ENCODE measurements at regions not wholly inside any gene's neighbourhood (a gene's known extent, or its start where the extent isn't known, plus 50 kb on each side); places are given as distances from the start of the nearest gene placed in this dataset.

DNA sequence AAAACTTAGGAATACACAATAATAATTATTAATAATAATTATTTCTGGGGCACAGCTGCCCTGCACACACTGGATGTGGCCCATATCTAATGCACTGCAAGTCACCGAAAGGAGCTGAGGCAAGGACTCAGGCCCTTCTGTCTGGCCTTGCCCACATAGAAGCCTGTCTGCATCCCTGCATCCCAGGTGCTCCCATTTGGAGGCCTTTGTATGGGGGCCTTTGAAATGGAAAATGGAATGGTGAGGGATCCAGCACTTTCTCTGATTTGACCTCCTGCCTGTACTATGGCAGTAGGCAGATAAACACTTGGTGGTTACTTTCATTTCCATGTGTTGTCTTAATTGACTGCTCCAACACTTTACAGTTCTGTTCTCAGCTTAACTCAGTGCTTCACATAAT is 75.7 kb upstream of the PTCHD4 start:
- H3K4me1 Mint-ChIP-seq (ENCODE audit: low read depth): no peaks in the 10 kb centered on the region
- TF ChIP-seq, protein P1, sequence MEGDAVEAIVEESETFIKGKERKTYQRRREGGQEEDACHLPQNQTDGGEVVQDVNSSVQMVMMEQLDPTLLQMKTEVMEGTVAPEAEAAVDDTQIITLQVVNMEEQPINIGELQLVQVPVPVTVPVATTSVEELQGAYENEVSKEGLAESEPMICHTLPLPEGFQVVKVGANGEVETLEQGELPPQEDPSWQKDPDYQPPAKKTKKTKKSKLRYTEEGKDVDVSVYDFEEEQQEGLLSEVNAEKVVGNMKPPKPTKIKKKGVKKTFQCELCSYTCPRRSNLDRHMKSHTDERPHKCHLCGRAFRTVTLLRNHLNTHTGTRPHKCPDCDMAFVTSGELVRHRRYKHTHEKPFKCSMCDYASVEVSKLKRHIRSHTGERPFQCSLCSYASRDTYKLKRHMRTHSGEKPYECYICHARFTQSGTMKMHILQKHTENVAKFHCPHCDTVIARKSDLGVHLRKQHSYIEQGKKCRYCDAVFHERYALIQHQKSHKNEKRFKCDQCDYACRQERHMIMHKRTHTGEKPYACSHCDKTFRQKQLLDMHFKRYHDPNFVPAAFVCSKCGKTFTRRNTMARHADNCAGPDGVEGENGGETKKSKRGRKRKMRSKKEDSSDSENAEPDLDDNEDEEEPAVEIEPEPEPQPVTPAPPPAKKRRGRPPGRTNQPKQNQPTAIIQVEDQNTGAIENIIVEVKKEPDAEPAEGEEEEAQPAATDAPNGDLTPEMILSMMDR (IDR thresholded peaks at IDR 0.05): no peak
- H3K9me3 Mint-ChIP-seq (ENCODE audit: low read depth): no peaks in the 10 kb centered on the region
- H3K4me3 Mint-ChIP-seq (ENCODE audit: unreplicated experiment): no peak overlapping the region
- no peak overlapping the region for H3K27ac Mint-ChIP-seq (ENCODE audit: unreplicated experiment)
- no peaks in the 10 kb centered on the region for H3K36me3 Mint-ChIP-seq (ENCODE audit: low read depth)
- DNase-seq (ENCODE audit: low spot score): no peak
- peaks cover 3% of the 10 kb centered on the region for H3K27me3 Mint-ChIP-seq (ENCODE audit: low read depth)

DNA sequence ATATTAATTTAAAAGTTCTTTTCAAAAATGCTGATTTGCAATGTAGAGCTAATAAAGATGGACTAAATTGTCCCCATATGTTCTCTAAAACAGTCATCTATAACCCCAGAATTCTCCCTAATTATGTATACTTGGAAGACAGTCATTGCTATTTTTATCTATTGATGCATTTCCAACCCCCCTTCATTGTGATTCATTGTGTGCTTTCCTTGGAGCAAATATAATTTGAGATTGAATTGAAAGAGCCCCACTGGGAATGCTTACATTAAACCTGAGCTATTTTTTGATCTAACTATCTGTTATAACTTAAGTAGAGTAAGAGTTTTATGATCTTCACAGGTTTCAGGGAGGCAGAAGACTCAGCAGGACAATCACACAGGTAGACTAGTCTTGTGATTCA is 73.7 kb upstream of the PTCHD4 start:
- H3K9me3 Mint-ChIP-seq (ENCODE audit: low read depth): no peaks in the 10 kb centered on the region
- TF ChIP-seq, protein P1 (IDR thresholded peaks at IDR 0.05): no peak
- no peaks in the 10 kb centered on the region for H3K4me1 Mint-ChIP-seq (ENCODE audit: low read depth)
- peaks cover 2% of the 10 kb centered on the region for H3K27me3 Mint-ChIP-seq (ENCODE audit: low read depth)
- H3K27ac Mint-ChIP-seq (ENCODE audit: unreplicated experiment): no peak overlapping the region
- H3K36me3 Mint-ChIP-seq (ENCODE audit: low read depth): no peaks in the 10 kb centered on the region
- no peak for DNase-seq (ENCODE audit: low spot score)
- no peak overlapping the region for H3K4me3 Mint-ChIP-seq (ENCODE audit: unreplicated experiment)

DNA sequence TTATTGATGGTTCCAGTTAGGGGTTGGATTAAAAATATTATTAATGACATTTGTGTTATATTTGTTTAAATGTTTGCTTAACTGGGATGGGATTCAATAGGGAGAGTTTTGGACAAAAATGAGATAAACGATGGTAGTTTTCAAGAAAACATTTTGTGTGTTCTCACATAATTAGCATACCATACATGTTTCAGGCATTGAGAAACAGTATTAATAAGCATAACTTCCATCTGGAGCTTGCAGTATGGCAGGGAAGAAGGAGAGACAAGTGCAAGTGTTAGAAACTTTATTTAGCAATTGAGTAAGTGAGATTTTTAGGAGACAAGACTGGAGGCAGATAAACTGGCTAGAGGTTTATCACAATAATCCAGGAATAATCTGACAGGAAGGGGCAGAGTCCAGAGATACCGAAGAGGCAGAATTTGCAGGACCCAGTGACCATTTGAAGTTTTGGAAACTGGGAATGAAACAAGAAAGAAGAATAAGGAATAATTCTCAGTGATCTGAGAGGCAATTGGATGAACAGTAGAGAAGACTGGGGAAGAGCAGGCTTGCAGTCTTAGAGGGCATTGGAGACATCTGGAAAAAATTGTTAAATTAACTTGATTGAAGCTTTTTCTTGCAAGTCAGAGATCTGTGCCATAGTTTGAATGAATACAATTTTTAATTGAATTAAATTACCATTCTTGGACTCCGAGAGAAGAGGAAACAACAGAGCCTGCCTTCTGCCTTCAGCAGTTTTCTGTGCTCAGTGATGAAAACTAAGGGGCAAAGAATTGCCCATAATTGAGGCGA is 73.0 kb upstream of the PTCHD4 start:
- Mint-ChIP-seq H3K9me3 (ENCODE audit: low read depth) (no peaks in the 10 kb centered on the region), H3K27me3 (ENCODE audit: low read depth) (peaks cover 2% of the 10 kb centered on the region), H3K36me3 (ENCODE audit: low read depth) (no peaks in the 10 kb centered on the region), H3K27ac (ENCODE audit: unreplicated experiment) (no peak overlapping the region), H3K4me1 (ENCODE audit: low read depth) (no peaks in the 10 kb centered on the region), H3K4me3 (ENCODE audit: unreplicated experiment) (no peak overlapping the region)
- TF ChIP-seq, protein P1 (IDR thresholded peaks at IDR 0.05): no peak
- DNase-seq (ENCODE audit: low spot score): no peak

GRCh38 chr6:48183178-48183577 is 72.2 kb upstream of the PTCHD4 start:
- H3K9me3 Mint-ChIP-seq (ENCODE audit: low read depth): no peaks in the 10 kb centered on the region
- no peaks in the 10 kb centered on the region for H3K36me3 Mint-ChIP-seq (ENCODE audit: low read depth)
- no peak overlapping the region for H3K27ac Mint-ChIP-seq (ENCODE audit: unreplicated experiment)
- H3K4me1 Mint-ChIP-seq (ENCODE audit: low read depth): no peaks in the 10 kb centered on the region
- peaks cover 2% of the 10 kb centered on the region for H3K27me3 Mint-ChIP-seq (ENCODE audit: low read depth)
- no peak for DNase-seq (ENCODE audit: low spot score)
- no peak overlapping the region for H3K4me3 Mint-ChIP-seq (ENCODE audit: unreplicated experiment)
- TF ChIP-seq, protein P1 (IDR thresholded peaks at IDR 0.05): no peak

DNA sequence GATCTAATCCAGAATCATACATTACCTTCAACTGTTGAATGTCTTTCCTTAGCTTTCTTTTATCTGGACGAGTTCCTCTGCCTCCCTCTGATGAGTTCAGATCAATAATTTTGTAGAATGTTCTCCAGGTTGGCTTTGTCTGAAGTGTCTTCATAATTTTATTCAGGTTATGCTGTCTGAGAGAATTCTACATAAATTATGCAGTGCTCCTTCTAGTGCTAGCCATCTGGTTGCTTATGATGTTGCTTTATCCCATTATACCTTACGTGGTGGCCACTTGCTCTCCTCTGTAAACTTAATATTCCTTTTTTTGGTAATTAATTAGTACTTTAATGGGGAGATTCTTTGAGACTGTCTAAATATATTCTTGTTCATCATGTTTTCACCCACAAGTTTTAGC is 67.7 kb upstream of the PTCHD4 start:
- Mint-ChIP-seq H3K9me3 (ENCODE audit: low read depth) (no peaks in the 10 kb centered on the region), H3K27ac (ENCODE audit: unreplicated experiment) (no peak overlapping the region), H3K4me3 (ENCODE audit: unreplicated experiment) (no peak overlapping the region), H3K36me3 (ENCODE audit: low read depth) (no peaks in the 10 kb centered on the region), H3K4me1 (ENCODE audit: low read depth) (no peaks in the 10 kb centered on the region), H3K27me3 (ENCODE audit: low read depth) (peaks cover 5% of the 10 kb centered on the region)
- DNase-seq (ENCODE audit: low spot score): no peak
- TF ChIP-seq, protein P1 (IDR thresholded peaks at IDR 0.05): no peak

All from chondrocyte (in vitro differentiated cells).